DMS114 treated with DMSO at 0.1 percent for 48 hours (cell line): ENCODE measurements at regions not wholly inside any gene's neighbourhood (a gene's known extent, or its start where the extent isn't known, plus 50 kb on each side); places are given as distances from the start of the nearest gene placed in this dataset.
A peak's percentile ranks its signal among the peaks of the same experiment; 100 is the strongest.

Source experiments
- DNase-seq: peaks from one replicate; lab custom pipeline; 2025; ENCODE audit not compliant: unreplicated experiment; lab: John Stamatoyannopoulos, UW

- DNase-seq: no peak
These were observed 278.7 kb upstream of the NEBL start for GRCh38 chr10:21175797-21176196.

DNA sequence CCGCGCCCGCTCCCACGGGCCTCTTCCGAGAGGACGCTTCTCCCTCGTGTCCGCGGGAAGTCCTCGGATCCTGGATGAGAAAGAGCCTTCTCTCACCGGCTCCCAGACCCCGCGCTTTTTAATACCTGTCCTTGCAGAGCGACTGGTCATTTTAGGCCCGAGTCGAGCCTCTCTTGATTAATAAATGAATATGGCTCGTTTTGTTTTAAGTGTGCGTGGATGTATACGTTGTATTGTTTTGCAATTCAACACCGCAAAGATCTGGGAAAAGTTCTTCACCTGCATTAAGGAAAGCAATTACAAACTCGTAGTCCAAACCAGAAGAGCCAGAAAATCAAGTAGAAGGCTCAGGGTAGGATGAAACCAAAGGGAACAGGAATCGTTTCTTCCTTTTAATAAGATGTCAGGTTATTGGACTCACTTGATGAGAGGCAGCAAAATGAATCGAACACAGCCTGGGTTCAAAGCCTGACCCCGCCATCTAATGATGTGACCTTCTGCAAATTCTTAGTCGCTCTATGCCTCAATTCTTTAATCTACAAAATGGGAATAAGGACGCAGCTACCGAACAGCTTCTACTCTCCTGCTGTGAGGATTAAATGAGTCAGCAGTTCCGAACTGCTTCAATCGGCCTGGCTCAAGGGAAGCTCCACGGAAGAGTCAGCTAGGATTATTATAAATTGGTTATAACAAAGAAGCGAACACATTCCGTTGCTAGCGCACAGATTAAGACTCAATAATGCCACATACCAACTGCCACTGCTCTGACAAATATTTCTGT, 277.8 kb upstream of the NEBL start:
- DNase-seq: no peak

- no peak for DNase-seq
These were observed 276.9 kb upstream of the NEBL start for GRCh38 chr10:21173802-21174714.

DNA sequence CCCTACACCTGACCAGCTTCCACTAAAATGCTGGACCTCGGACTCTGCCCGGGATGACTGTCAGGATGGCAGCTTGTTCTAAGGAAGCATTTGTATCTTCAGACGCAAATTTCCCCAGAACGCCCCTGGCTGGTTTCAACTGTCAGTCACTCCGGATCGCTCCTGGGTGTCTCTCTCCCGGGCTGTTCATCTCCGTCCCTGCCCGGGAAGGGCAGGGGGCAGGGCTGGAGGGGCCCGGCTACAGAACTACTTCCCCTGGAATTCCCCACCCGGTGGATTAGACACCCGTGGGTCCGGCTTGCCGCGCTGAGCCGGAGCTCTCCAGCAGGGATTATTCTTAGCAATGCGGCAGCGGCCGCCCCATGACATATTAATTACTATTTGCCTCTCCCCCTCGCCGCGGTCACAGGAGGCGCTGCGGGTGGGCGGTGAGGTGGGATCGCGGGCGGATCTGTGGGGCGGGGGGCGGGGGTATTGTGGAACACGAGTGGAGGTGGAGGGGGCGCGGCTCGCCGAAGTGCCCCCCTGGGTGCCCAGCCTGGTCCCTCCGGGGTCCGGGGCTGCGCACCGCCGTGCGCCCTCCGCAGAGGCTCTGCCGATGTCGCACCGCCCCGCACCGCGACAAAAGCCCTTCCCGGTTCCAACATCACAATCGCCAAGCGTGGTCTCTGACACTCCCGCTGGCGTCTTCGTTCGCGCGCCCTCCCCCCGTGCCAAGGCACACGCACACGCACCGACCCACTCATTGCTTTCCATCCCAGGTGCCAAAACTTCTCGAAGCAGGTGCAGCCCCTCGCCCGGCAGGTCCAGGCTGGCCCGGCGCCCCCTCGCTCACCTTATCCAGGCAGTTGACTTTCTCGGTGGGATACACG, 276.1 kb upstream of the NEBL start:
- peak; percentile 28 for DNase-seq

DNA sequence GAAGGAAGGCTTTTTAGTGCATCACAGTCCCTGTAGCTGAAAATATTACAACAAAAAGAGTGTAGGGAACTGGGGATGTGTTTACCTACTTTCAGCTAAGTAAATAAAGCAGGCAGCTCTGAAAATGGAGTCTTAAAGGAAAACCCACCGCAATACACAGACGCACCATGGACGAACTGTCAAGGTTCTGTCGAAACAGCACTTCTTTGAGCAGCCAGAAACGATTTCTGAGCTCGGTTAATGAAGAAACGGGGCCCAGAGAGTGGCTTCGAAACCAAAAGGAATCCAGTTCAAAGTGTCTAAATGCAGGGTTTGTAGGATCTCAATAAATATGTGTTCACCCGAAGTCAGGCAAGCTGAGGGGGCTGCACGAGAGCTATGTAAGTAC, 275.4 kb upstream of the NEBL start:
- DNase-seq: peak; percentile 20

- peak; percentile 15 for DNase-seq
These were observed 274.9 kb upstream of the NEBL start for GRCh38 chr10:21171936-21172541.

- peak; percentile 16 for DNase-seq
These were observed 274.3 kb upstream of the NEBL start for GRCh38 chr10:21171197-21171935.

DNA sequence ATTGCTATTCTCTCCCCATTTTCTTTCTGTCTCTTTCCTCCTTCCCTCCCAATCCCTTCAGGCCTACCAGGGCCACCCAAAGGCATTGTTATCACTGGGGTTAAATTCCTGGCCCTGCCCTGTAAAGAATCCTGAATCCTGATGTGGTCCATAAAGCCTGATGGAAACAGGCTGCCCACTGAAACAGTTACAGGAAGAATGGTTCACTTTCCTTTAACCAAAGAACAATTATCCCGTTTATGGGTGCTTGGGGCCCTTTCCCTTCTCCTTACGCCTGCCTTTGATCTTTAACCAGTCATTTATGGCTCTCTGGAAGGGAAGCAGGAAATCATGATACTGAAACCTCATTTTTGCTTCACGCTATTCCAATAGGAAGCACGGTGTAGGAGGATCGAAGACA, 273.1 kb upstream of the NEBL start:
- no peak for DNase-seq

DNA sequence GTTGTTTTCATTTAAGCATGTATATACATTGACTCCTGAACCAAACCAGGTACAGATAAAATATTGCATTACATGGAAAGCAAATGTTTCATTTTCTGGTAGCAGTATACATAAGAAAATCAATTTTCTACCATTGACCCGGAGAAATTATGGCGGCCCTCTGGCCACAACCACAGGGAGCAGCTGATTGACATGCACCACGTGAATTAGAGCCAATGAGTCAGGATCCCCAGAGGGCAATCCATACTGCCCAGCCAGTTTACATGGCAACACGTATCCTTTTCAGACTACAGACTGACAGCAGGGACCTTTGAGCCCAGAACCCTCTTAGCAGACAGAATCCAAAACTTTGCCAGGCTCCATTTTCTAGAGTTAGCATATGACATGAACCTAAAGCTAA, 272.2 kb upstream of the NEBL start:
- DNase-seq: no peak

DNA sequence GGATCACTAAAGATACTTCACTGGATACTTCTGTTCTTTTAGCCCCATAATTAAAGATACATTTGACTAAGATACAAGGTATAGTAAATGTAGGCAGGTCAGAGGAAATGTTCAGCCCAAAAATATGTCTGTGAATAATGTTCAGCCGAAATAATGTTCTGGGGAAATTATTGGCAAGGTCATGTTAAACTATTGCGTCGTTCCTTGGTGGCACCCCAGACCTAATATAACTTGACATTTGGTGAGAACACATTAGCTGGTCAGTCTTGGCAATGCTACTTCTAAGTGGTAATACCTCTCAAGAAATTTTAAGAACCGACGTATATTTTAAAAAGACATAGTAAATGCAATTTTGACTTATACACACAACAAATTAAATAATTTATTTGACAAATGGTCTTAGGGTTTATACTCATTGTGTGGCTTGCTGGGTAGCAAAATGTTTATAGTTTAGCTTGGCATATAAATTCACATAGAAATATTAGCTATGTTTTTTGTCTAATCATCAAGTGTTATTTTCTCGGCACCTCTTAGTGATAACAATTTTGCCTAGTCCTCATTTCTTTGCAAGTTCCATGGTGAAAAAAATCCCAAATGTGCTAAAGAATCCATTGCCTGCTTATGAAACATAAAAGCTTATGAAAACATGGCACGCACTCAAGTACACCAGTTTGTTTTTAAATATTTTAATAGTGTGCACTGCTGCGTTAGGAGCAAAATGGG, 270.3 kb upstream of the NEBL start:
- DNase-seq: no peak

DNA sequence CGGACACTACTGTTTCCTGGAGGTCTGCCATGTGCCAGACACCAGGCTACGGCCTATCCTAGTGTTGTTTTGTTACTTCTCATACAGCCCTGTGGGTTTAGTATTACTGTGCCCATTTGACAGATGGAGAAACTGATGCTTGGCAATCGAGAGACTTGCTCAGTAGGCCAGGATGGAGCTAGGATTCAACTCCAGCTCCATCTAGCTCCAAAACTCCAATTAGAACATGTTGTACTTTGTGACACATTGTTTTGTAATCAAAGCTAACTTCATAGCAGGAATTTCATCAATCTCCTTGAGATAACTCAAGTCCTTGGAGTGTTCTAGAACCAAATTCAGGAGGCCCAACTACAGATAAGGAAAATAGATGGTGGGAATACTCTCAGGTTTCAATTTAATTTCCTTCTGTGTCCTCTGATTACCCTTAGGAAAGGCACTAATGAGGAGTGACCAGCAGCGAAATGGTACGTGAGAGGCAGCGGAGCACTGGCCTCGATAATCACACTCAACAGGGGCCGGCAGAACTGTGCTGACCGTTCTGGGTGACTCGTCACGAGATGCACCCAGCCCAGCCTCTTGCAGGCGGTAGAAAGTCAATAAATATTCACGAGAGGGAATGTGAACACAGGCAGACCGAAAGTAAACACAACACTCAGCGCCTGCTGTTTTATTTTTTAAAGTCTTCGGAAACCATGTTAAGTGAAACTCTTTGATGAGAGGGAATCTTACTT, 269.6 kb upstream of the NEBL start:
- no peak for DNase-seq

GRCh38 chr10:21165489-21165888, 268.4 kb upstream of the NEBL start:
- no peak for DNase-seq

GRCh38 chr10:21164687-21165086, 267.6 kb upstream of the NEBL start:
- DNase-seq: no peak

GRCh38 chr10:21162948-21163347, 265.8 kb upstream of the NEBL start:
- no peak for DNase-seq

DNA sequence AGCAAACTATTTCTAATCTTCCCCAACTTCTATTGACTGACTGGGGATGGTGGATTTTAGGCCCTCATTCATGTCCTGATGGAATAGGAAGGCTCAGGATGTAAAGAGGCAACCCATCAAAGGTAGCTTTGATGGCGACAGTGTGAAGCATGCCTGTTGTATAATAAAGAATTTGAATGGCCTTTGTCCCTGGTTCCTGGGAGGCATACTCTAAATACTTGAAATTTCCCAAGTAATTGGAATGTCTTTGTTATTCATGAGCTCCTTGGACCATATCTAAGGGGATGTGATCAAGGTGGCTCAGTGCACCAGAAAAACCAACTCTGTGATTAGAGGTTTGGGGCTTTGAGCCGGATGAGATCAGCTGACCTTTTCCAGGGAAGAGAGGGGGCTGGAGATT, 264.5 kb upstream of the NEBL start:
- no peak for DNase-seq

GRCh38 chr10:21161090-21161625, 264.0 kb upstream of the NEBL start:
- DNase-seq: no peak

GRCh38 chr10:21160116-21160515, 263.0 kb upstream of the NEBL start:
- DNase-seq: no peak

- no peak for DNase-seq
These were observed 262.6 kb upstream of the NEBL start for GRCh38 chr10:21159669-21160068.

DNA sequence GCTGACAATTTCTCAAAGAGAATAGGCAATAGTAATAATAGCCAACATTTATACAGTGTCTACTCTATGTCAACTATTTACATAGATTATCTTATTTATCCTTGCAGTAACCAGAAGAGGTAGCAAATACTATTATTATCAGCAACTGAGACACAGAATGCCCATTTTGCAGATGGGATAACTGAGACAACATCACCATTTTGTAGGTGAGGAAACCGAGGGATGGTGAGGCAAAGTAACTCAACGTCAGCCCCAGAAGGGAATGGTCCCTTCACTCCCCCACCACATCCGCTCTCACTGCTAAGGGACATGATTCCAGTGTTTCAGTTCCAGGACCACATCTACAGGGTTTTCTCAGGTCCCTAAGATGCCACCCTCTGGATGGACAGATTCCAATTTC, 261.2 kb upstream of the NEBL start:
- no peak for DNase-seq
